Omental fat pad (tissue), 3 donors: ENCODE measurements at regions not wholly inside any gene's neighbourhood (a gene's known extent, or its start where the extent isn't known, plus 50 kb on each side); places are given as distances from the start of the nearest gene placed in this dataset.
A peak's percentile ranks its signal among the peaks of the same experiment; 100 is the strongest.

Experiments used
- ATAC-seq: fragments of 150-250 bp; one replicate; pipeline ENCODE4 v1.9.1; 2016; ENCODE audit warnings: mild to moderate bottlenecking, moderate library complexity; ENCODE audit not compliant: low FRiP score
- DNase-seq: peaks from one replicate; pipeline ENCODE4 v3.0.0-alpha.2; 2019; ENCODE audit warnings: low spot score
- CTCF ChIP-seq, 3 donors: fragments of 450-650 bp; IDR thresholded peaks; one replicate each; pipeline ENCODE4 v1.5.1; 2016 to 2017; ENCODE audit warnings: antibody characterized with exemption in 3 of 3, mild to moderate bottlenecking in 3 of 3, moderate library complexity in 2 of 3

GRCh38 chr9:119986205-119986604, 593.8 kb downstream of the CDK5RAP2 start:
- DNase-seq (no peak), ATAC-seq (no peak)
- no peak for TF ChIP-seq CTCF (IDR thresholded peaks at IDR 0.05)

DNA sequence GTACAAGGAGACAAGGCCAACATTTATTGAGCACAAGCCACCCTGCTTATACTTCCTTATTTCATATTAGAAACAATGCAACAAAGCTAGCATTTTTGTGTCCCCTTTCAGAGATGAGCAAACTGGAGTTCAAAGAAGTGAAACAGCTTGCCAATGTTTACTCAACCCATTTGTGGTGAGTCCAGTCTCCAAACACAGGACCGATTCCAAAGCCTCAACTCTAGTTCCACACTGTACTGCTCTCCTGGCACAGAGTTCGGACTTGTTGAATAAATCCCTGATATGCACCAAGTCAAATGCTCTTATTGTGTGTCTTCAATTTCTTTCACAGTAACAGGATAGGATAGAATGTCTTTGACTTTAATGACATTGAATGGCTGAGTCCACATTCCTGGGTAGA, 604.8 kb upstream of the BRINP1 start:
- ATAC-seq (no peak), DNase-seq (no peak)

GRCh38 chr9:119968836-119969707, 599.8 kb upstream of the BRINP1 start:
- peak in 2 of 3 donors; percentile 5 to 42 for TF ChIP-seq CTCF (IDR thresholded peaks at IDR 0.05)
- peak; percentile 93 for ATAC-seq
- peak; percentile 55 for DNase-seq

More for the DNA sequence above, 604.8 kb upstream of the BRINP1 start:
- TF ChIP-seq CTCF (IDR thresholded peaks at IDR 0.05), result no peak

GRCh38 chr9:119967867-119968535, 598.8 kb upstream of the BRINP1 start:
- DNase-seq (no peak), ATAC-seq (no peak)
- no peak for TF ChIP-seq CTCF (IDR thresholded peaks at IDR 0.05)

- ATAC-seq (peak; percentile 75), DNase-seq (no peak)
- no peak for TF ChIP-seq CTCF (IDR thresholded peaks at IDR 0.05)
Observed at GRCh38 chr9:119963798-119964372, 594.6 kb upstream of the BRINP1 start.

DNA sequence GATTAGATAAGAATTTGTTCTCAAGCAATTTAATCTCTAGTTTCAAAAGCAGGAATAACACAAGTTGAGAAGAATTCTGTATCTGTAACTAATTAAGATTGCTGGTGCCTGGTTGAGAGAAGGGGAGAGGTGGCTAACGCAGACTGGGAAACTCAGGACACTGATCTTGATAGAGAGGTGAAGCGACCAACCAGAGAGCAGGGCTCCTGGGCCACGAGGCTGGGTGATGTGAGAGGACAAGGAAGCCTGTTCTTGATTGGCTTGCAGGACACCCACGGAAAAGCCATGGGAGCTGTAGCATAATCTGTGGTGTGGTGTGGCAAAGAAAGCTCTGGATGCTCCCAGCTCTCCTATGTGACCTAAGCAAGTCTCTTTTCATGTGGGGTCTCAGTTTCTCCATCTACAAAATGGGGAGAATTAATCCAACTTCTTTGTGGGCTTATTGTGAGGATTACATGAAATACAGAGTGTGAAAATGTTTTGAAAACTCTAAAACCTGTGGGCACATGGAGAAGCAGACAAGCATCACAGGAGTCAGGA, 594.1 kb upstream of the BRINP1 start:
- DNase-seq, result no peak
- TF ChIP-seq CTCF (IDR thresholded peaks at IDR 0.05), result no peak
- peak; percentile 50 for ATAC-seq
